H9 (cell line): ENCODE measurements at regions not wholly inside any gene's neighbourhood (a gene's known extent, or its start where the extent isn't known, plus 50 kb on each side); places are given as distances from the start of the nearest gene placed in this dataset.

Experiments
- DNase-seq: peaks from one replicate; pipeline ENCODE4 v3.0.0-alpha.2; 2017
- H2AFZ ChIP-seq: one replicate; pipeline ENCODE4 v1.6.1; 2013; ENCODE audit warnings: mild to moderate bottlenecking, low read length, control low read depth, moderate library complexity
- H2AK5ac ChIP-seq: 2 replicates; pipeline ENCODE4 v1.6.1; 2013; ENCODE audit warnings: low read length, control low read depth, mixed read lengths; ENCODE audit not compliant: insufficient read length
- H2BK120ac ChIP-seq: one replicate; pipeline ENCODE4 v1.6.1; 2013; ENCODE audit warnings: low read depth, mild to moderate bottlenecking, low read length, control low read depth, inconsistent platforms; ENCODE audit not compliant: poor library complexity, severe bottlenecking
- H2BK12ac ChIP-seq: 2 replicates; pipeline ENCODE4 v1.6.1; 2013; ENCODE audit warnings: low read length, control low read depth, mixed read lengths, low read depth; ENCODE audit not compliant: insufficient read length
- H2BK15ac ChIP-seq: 2 replicates; pipeline ENCODE4 v1.6.1; 2013; ENCODE audit warnings: low read depth, low read length, control low read depth
- H2BK20ac ChIP-seq: one replicate; pipeline ENCODE4 v1.6.1; 2013; ENCODE audit warnings: low read depth, mild to moderate bottlenecking, low read length, control low read depth, inconsistent platforms; ENCODE audit not compliant: poor library complexity, severe bottlenecking
- H2BK5ac ChIP-seq: 2 replicates; pipeline ENCODE4 v1.6.1; 2013; ENCODE audit warnings: low read length, control low read depth, mixed read lengths; ENCODE audit not compliant: insufficient read length
- H3K14ac ChIP-seq: 2 replicates; pipeline ENCODE4 v1.6.1; 2013; ENCODE audit warnings: low read length, control low read depth; ENCODE audit not compliant: insufficient read depth
- H3K18ac ChIP-seq: 2 replicates; pipeline ENCODE4 v1.6.1; 2013; ENCODE audit warnings: low read depth, mild to moderate bottlenecking, mixed read lengths, low read length, control low read depth; ENCODE audit not compliant: insufficient read length
- H3K23ac ChIP-seq: 2 replicates; pipeline ENCODE4 v1.6.1; 2013; ENCODE audit warnings: low read length, control low read depth, mixed read lengths, low read depth; ENCODE audit not compliant: insufficient read length
- H3K23me2 ChIP-seq: 2 replicates; pipeline ENCODE4 v1.6.1; 2013; ENCODE audit warnings: low read depth, mild to moderate bottlenecking, mixed read lengths, low read length, control low read depth; ENCODE audit not compliant: insufficient read length, poor library complexity, severe bottlenecking
- H3K27ac ChIP-seq: 2 replicates; pipeline ENCODE4 v1.5.1; 2013; ENCODE audit warnings: low read length, control low read depth, mixed read lengths, low read depth; ENCODE audit not compliant: insufficient read length
- H3K27me3 ChIP-seq: 2 replicates; pipeline ENCODE4 v1.6.1; 2013; ENCODE audit warnings: low read length, control low read depth, inconsistent platforms; ENCODE audit not compliant: insufficient read depth
- H3K4ac ChIP-seq: 2 replicates; pipeline ENCODE4 v1.6.1; 2013; ENCODE audit warnings: low read depth, mild to moderate bottlenecking, control low read depth, inconsistent platforms, low read length, moderate library complexity
- H3K4me1 ChIP-seq: 2 replicates; pipeline ENCODE4 v1.6.1; 2013; ENCODE audit warnings: low read length, control low read depth, inconsistent platforms; ENCODE audit not compliant: insufficient read depth
- H3K4me2 ChIP-seq: 2 replicates; pipeline ENCODE4 v1.6.1; 2013; ENCODE audit warnings: low read length, control low read depth, mixed read lengths; ENCODE audit not compliant: insufficient read length, insufficient read depth
- H3K56ac ChIP-seq: 2 replicates; pipeline ENCODE4 v1.6.1; 2013; ENCODE audit warnings: low read depth, mild to moderate bottlenecking, mixed read lengths, low read length, control low read depth; ENCODE audit not compliant: insufficient read length
- H3K79me1 ChIP-seq: 2 replicates; pipeline ENCODE4 v1.6.1; 2013; ENCODE audit warnings: low read depth, mild to moderate bottlenecking, moderate library complexity, low read length, control low read depth, inconsistent platforms; ENCODE audit not compliant: insufficient read depth, poor library complexity, severe bottlenecking
- H3K79me2 ChIP-seq: 2 replicates; pipeline ENCODE4 v1.6.1; 2013; ENCODE audit warnings: low read length, control low read depth, inconsistent platforms; ENCODE audit not compliant: insufficient read depth
- H3K9ac ChIP-seq: 2 replicates; pipeline ENCODE4 v1.6.1; 2013; ENCODE audit warnings: low read length, control low read depth, mixed read lengths; ENCODE audit not compliant: insufficient read length; ENCODE audit errors: extremely low read depth
- H3K9me3 ChIP-seq: one replicate; pipeline ENCODE4 v1.6.1; 2013; ENCODE audit warnings: low read depth, low read length, inconsistent platforms; ENCODE audit not compliant: control insufficient read depth
- H3T11ph ChIP-seq: one replicate; pipeline ENCODE4 v1.6.1; 2013; ENCODE audit warnings: mild to moderate bottlenecking, low read length, control low read depth, inconsistent platforms
- H4K20me1 ChIP-seq: one replicate; pipeline ENCODE4 v1.6.1; 2013; ENCODE audit not compliant: control insufficient read depth, insufficient read length, insufficient read depth
- H4K5ac ChIP-seq: 2 replicates; pipeline ENCODE4 v1.6.1; 2013; ENCODE audit warnings: low read depth, mild to moderate bottlenecking, mixed read lengths, low read length, control low read depth; ENCODE audit not compliant: insufficient read length
- H4K8ac ChIP-seq: replicated peaks from 2 replicates; pipeline ENCODE4 v1.6.1; 2013; ENCODE audit warnings: low read length, control low read depth, mixed read lengths, low read depth; ENCODE audit not compliant: insufficient read length
- H4K91ac ChIP-seq: 2 replicates; pipeline ENCODE4 v1.6.1; 2013; ENCODE audit warnings: low read depth, mild to moderate bottlenecking, moderate library complexity, mixed read lengths, low read length, control low read depth; ENCODE audit not compliant: insufficient read length
- H3K27ac Mint-ChIP-seq, 3 experiments: 2 replicates in 2 of 3; 3 replicates in 1 of 3; pipeline ENCODE4 v1.8.0; 2020 to 2021; ENCODE audit warnings: mixed read lengths in 3 of 3, mild to moderate bottlenecking in 1 of 3, moderate library complexity in 1 of 3
- H3K27me3 Mint-ChIP-seq: 2 replicates; pipeline ENCODE4 v1.8.0; 2021; ENCODE audit warnings: low read depth, mild to moderate bottlenecking, moderate library complexity, mixed read lengths
- H3K36me3 Mint-ChIP-seq, 3 experiments: 2 replicates in 2 of 3; 3 replicates in 1 of 3; pipeline ENCODE4 v1.8.0; 2020 to 2021; ENCODE audit warnings: low read depth in 3 of 3, mixed read lengths in 3 of 3; ENCODE audit not compliant: insufficient read depth in 1 of 3
- H3K4me1 Mint-ChIP-seq, 2 experiments: 2 replicates each; pipeline ENCODE4 v1.8.0; 2020; ENCODE audit warnings: mixed read lengths in 2 of 2
- H3K4me3 Mint-ChIP-seq, 2 experiments: 2 replicates in 1 of 2; 3 replicates in 1 of 2; pipeline ENCODE4 v1.8.0; 2020 to 2021; ENCODE audit warnings: mild to moderate bottlenecking in 2 of 2, mixed read lengths in 2 of 2, moderate library complexity in 1 of 2
- H3K9me3 Mint-ChIP-seq, 2 experiments: 2 replicates in 1 of 2; 3 replicates in 1 of 2; pipeline ENCODE4 v1.8.0; 2020; ENCODE audit warnings: mild to moderate bottlenecking in 2 of 2, mixed read lengths in 2 of 2, moderate library complexity in 1 of 2
- WGBS: extraction: QIAGEN DNeasy Blood & Tissue Kit; methylation state at CpG from one replicate; pipeline ENCODE4 v1.1.7; 2013; ENCODE audit warnings: missing lambda C conversion rate, low lambda C conversion rate, mixed read lengths; ENCODE audit not compliant: insufficient read length; ENCODE audit errors: extremely low coverage; 5-methylcytosine and 5-hydroxymethylcytosine counted together
- TF ChIP-seq, protein P1 (sequence below): fragments of 200-600 bp; sonication (generic); conservative IDR thresholded peaks from 3 replicates; pipeline ENCODE4 v1.8.0; 2021; ENCODE audit warnings: antibody characterized with exemption, mild to moderate bottlenecking

DNA sequence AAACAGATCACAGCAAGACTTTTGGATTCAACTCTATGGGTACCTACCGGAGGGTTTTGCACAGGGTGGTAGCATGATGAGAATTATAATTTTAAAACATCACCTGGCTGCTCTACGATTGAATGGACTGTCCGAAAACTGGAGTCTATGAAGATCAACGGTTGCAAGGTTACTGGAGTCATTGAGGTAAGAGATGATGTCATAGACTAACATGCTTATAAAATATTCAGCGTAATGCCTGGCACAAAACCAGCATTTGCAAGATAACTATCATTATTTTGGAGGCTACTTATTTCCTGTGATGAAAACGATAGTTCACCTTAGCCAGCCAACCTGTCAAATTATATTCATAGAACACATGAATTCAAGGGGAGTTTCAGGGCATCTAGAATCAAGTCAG lies 580.6 kb upstream of the TBX3 start:
- H4K91ac ChIP-seq: no peak overlapping the region
- no peaks in the 10 kb centered on the region for H3K9me3 ChIP-seq
- Mint-ChIP-seq H3K9me3 (peaks cover 0 to 2% of the 10 kb centered on the region in 2 experiments; a peak in 1 of 5 replicates), H3K27ac (no peak overlapping the region), H3K4me3 (no peak overlapping the region), H3K36me3 (no peaks in the 10 kb centered on the region; a peak in 1 of 7 replicates), H3K4me1 (0 out of 4 replicates have a peak, but pooled peaks cover 0 to 3% of the 10 kb centered on the region in 2 experiments), H3K27me3 (peaks cover 2% of the 10 kb centered on the region)
- no peak overlapping the region for H3K9ac ChIP-seq
- H3K79me1 ChIP-seq: no peaks in the 10 kb centered on the region
- H3K18ac ChIP-seq: no peak overlapping the region
- no peak overlapping the region for H2BK120ac ChIP-seq
- H3T11ph ChIP-seq: no peak overlapping the region
- H2BK15ac ChIP-seq: no peak overlapping the region
- no peaks in the 10 kb centered on the region for H3K79me2 ChIP-seq
- H3K4me1 ChIP-seq: no peaks in the 10 kb centered on the region
- no CpG with 5 or more reads among the region's 6 CpGs for WGBS
- no peak overlapping the region for H2BK5ac ChIP-seq
- H3K27ac ChIP-seq: no peak overlapping the region
- H3K56ac ChIP-seq: no peak overlapping the region
- H3K23ac ChIP-seq: no peak overlapping the region
- no peak overlapping the region for H2AK5ac ChIP-seq
- TF ChIP-seq, protein P1, sequence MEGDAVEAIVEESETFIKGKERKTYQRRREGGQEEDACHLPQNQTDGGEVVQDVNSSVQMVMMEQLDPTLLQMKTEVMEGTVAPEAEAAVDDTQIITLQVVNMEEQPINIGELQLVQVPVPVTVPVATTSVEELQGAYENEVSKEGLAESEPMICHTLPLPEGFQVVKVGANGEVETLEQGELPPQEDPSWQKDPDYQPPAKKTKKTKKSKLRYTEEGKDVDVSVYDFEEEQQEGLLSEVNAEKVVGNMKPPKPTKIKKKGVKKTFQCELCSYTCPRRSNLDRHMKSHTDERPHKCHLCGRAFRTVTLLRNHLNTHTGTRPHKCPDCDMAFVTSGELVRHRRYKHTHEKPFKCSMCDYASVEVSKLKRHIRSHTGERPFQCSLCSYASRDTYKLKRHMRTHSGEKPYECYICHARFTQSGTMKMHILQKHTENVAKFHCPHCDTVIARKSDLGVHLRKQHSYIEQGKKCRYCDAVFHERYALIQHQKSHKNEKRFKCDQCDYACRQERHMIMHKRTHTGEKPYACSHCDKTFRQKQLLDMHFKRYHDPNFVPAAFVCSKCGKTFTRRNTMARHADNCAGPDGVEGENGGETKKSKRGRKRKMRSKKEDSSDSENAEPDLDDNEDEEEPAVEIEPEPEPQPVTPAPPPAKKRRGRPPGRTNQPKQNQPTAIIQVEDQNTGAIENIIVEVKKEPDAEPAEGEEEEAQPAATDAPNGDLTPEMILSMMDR: no peak
- H3K14ac ChIP-seq: no peak overlapping the region
- H2BK20ac ChIP-seq: no peak overlapping the region
- H4K20me1 ChIP-seq: no peaks in the 10 kb centered on the region
- H2AFZ ChIP-seq: no peak overlapping the region
- H3K4ac ChIP-seq: no peak overlapping the region
- H4K8ac ChIP-seq: no peak overlapping the region
- DNase-seq: no peak
- H2BK12ac ChIP-seq: no peak overlapping the region
- no peaks in the 10 kb centered on the region for H3K23me2 ChIP-seq
- no peak overlapping the region for H3K4me2 ChIP-seq
- H3K27me3 ChIP-seq: no peaks in the 10 kb centered on the region
- no peak overlapping the region for H4K5ac ChIP-seq
